Tibial nerve (tissue), 4 donors: ENCODE measurements at regions not wholly inside any gene's neighbourhood (a gene's known extent, or its start where the extent isn't known, plus 50 kb on each side); places are given as distances from the start of the nearest gene placed in this dataset.

ENCODE experiments used
- EP300 ChIP-seq, 2 donors: sonication (generic); formaldehyde crosslinking; IDR thresholded peaks; one replicate each; pipeline ENCODE4 v1.6.1; 2017; ENCODE audit warnings: antibody characterized with exemption in 2 of 2, mild to moderate bottlenecking in 1 of 2
- POLR2A ChIP-seq, 2 donors: fragments of 450-650 bp; IDR thresholded peaks; one replicate each; pipeline ENCODE4 v1.6.1; 2017; ENCODE audit warnings: antibody characterized with exemption in 2 of 2, mild to moderate bottlenecking in 2 of 2, moderate library complexity in 2 of 2
- TF ChIP-seq, protein P1 (sequence below), 5 experiments: fragments of 200-600 bp in 3 of 5; fragments of 450-650 bp in 2 of 5; sonication (generic) in 3 of 5; IDR thresholded peaks; one replicate each; pipeline ENCODE4 v1.5.1; 2016 to 2019; ENCODE audit warnings: antibody characterized with exemption in 5 of 5, mild to moderate bottlenecking in 3 of 5, moderate library complexity in 2 of 5

DNA sequence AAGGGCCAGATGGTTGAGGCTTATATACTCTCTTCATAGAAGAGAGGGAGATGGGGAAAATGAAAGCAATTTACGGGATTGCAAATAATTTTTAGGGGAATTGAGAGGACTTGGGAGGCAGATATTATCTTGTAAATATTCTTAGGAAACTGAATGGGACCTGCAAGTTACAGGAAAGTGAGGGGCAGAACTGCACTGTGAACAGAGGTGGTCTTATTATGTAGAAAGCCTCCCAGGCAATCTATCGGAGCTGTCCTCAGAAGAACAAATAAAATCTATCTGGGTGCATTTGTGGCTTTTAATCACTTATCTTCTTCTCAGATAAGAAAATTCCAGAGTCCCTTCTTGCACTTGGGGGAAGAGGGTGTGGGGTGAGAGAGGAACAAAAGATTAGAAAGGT is 223.5 kb downstream of the RHOU start:
- TF ChIP-seq, protein P1, sequence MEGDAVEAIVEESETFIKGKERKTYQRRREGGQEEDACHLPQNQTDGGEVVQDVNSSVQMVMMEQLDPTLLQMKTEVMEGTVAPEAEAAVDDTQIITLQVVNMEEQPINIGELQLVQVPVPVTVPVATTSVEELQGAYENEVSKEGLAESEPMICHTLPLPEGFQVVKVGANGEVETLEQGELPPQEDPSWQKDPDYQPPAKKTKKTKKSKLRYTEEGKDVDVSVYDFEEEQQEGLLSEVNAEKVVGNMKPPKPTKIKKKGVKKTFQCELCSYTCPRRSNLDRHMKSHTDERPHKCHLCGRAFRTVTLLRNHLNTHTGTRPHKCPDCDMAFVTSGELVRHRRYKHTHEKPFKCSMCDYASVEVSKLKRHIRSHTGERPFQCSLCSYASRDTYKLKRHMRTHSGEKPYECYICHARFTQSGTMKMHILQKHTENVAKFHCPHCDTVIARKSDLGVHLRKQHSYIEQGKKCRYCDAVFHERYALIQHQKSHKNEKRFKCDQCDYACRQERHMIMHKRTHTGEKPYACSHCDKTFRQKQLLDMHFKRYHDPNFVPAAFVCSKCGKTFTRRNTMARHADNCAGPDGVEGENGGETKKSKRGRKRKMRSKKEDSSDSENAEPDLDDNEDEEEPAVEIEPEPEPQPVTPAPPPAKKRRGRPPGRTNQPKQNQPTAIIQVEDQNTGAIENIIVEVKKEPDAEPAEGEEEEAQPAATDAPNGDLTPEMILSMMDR (IDR thresholded peaks at IDR 0.05): no peak
- TF ChIP-seq POLR2A (IDR thresholded peaks at IDR 0.05) (no peak), EP300 (IDR thresholded peaks at IDR 0.05) (no peak)
